Right atrium auricular region (tissue), 2 donors: ENCODE measurements at regions not wholly inside any gene's neighbourhood (a gene's known extent, or its start where the extent isn't known, plus 50 kb on each side); places are given as distances from the start of the nearest gene placed in this dataset.
"Not testable (repeated sequence)": the region's sequence is repeated elsewhere in the genome, so short reads cannot be mapped to it uniquely, and the experiment has no call there.

ENCODE experiments used
- DNase-seq: peaks from one replicate; pipeline ENCODE4 v3.0.0-alpha.2; 2019; ENCODE audit warnings: low spot score
- H3K27ac ChIP-seq, 2 donors: fragments of 200-600 bp; sonication (generic); 1 replicate in 1 of 2; 2 replicates in 1 of 2; pipeline ENCODE4 v1.5.1; 2016 to 2019
- H3K27me3 ChIP-seq, 2 donors: fragments of 200-600 bp; sonication (generic); one replicate each; pipeline versions ENCODE4 v1.5.1 to v1.6.0; 2017 to 2019
- H3K36me3 ChIP-seq: fragments of 200-600 bp; sonication (generic); one replicate; pipeline ENCODE4 v1.5.1; 2016
- H3K4me1 ChIP-seq, 2 donors: fragments of 200-600 bp; sonication (generic); one replicate each; pipeline versions ENCODE4 v1.5.1 to v1.6.0; 2017 to 2019
- H3K4me3 ChIP-seq, 2 donors: fragments of 200-600 bp; sonication (generic); 1 replicate in 1 of 2; 2 replicates in 1 of 2; pipeline ENCODE4 v1.5.1; 2017 to 2019; ENCODE audit warnings: mild to moderate bottlenecking in 1 of 2, moderate library complexity in 1 of 2
- H3K9me3 ChIP-seq, 2 donors: fragments of 200-600 bp; sonication (generic); one replicate each; pipeline ENCODE4 v1.5.1; 2019
- TF ChIP-seq, protein P1 (sequence below), 2 donors: fragments of 200-600 bp; sonication (generic); IDR thresholded peaks; one replicate each; pipeline ENCODE4 v1.5.1; 2019; ENCODE audit warnings: antibody characterized with exemption in 2 of 2

DNA sequence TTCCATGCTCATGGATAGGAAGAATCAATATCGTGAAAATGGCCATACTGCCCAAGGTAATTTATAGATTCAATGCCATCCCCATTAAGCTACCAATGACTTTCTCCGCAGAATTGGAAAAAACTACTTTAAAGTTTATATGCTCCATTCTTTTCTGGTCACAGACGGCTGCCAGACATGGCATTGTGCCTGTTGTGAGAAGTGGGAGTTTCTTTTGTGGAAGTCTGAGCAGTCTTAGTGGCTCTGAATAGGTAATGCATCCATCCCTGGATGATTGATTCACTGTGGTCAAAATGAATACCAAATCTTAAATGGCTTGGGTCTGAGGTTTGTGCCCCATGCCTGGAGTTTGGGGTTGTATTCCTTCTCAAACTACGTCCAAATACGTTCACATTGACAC, 274.5 kb upstream of the AZI2 start:
- Histone ChIP-seq H3K27ac (no peak overlapping the region), H3K4me3 (no peak overlapping the region), H3K27me3 (no peaks in the 10 kb centered on the region), H3K9me3 (no peaks in the 10 kb centered on the region), H3K4me1 (no peaks in the 10 kb centered on the region), H3K36me3 (no peaks in the 10 kb centered on the region)
- DNase-seq, result no peak
- TF ChIP-seq, protein P1, sequence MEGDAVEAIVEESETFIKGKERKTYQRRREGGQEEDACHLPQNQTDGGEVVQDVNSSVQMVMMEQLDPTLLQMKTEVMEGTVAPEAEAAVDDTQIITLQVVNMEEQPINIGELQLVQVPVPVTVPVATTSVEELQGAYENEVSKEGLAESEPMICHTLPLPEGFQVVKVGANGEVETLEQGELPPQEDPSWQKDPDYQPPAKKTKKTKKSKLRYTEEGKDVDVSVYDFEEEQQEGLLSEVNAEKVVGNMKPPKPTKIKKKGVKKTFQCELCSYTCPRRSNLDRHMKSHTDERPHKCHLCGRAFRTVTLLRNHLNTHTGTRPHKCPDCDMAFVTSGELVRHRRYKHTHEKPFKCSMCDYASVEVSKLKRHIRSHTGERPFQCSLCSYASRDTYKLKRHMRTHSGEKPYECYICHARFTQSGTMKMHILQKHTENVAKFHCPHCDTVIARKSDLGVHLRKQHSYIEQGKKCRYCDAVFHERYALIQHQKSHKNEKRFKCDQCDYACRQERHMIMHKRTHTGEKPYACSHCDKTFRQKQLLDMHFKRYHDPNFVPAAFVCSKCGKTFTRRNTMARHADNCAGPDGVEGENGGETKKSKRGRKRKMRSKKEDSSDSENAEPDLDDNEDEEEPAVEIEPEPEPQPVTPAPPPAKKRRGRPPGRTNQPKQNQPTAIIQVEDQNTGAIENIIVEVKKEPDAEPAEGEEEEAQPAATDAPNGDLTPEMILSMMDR (IDR thresholded peaks at IDR 0.05), result no peak

DNA sequence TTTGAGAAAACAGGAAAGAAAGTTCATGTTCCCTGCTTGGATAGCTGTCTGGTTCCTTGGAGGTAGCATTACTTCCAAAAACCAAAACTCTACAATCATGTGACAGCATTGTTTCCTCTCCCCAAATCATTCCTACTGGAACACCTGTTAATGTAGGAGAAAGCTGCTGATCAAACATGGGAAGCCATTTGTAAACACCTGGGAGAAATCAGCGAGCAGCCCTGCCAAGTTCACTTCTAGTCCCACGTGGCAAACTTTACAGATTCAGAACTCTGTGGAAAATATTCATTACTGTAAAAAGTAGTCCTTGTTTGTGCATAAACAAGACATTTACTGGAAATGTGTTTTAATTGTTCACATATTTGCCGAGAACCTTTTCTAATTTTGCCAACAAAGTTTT, 275.5 kb upstream of the AZI2 start:
- Histone ChIP-seq H3K4me1 (no peaks in the 10 kb centered on the region), H3K27me3 (no peaks in the 10 kb centered on the region), H3K36me3 (no peaks in the 10 kb centered on the region), H3K27ac (no peak overlapping the region), H3K4me3 (no peak overlapping the region), H3K9me3 (no peaks in the 10 kb centered on the region)
- TF ChIP-seq, protein P1 (IDR thresholded peaks at IDR 0.05), result no peak
- DNase-seq, result no peak

DNA sequence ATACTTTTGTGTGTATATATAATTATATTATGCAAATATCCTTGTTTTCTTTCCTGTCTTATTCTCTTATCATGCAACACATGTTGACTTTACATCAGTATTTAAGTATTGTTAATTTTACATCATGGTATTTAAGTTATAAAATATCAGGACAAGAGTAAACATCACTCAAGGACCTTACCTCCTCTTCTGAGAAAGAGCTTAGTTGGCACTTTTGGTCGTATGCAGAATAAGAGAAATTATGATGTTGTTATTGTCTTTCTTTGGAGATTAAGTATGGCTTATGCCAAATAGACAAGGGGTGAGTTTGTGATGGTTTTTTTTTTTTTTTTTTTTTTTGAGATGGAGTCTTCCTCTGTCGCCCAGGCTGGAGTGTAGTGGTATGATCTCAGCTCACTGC, 279.2 kb upstream of the AZI2 start:
- H3K36me3 ChIP-seq, H3K27ac ChIP-seq, H3K4me3 ChIP-seq, H3K27me3 ChIP-seq, DNase-seq, H3K4me1 ChIP-seq, H3K9me3 ChIP-seq: not testable (repeated sequence)

DNA sequence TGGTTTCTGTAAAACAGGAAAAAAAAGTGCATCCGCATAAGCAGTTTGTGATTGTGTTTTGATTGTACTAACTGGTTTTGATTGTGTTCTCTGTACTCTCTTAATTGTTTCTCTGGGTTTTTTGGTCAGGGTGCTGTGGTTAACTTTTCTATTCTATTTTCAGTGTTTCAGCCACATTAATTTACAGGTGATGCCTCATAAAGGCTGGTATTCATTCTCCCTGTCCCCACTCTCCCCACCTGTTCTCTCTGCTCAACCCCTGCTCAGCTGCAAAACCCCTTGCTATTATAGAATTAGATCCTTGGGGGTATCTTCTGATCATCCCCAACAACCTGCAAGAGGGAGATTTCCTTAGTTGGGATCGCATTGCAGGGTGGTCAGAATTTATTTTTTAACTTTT, 285.4 kb upstream of the AZI2 start:
- no peak overlapping the region for H3K27ac ChIP-seq
- no peak overlapping the region for H3K4me3 ChIP-seq
- TF ChIP-seq, protein P1 (IDR thresholded peaks at IDR 0.05), result no peak
- H3K27me3 ChIP-seq, result no peaks in the 10 kb centered on the region
- H3K9me3 ChIP-seq, result no peaks in the 10 kb centered on the region
- no peak for DNase-seq
- H3K36me3 ChIP-seq, result no peaks in the 10 kb centered on the region
- H3K4me1 ChIP-seq, result no peaks in the 10 kb centered on the region

DNA sequence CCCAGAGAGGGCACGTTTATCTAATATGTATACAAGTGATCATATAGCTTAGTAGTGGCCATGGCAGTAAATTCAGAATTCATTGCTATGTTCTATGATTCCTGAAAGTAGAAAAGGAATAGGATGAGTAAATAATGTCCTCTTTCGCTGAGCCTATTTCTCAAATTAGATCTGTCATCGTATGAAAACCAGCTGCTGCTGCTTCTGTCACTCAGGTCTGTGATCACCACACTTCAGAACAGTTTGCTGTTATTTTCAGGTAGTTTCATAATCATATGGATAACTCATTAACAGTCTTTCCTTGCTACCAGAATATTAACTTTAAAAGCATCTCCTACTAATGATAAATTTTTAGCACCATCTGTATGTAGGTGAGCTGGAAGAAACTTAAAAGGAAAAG, 289.1 kb upstream of the AZI2 start:
- Histone ChIP-seq H3K4me3 (no peak overlapping the region), H3K9me3 (no peaks in the 10 kb centered on the region), H3K27me3 (no peaks in the 10 kb centered on the region), H3K27ac (no peak overlapping the region), H3K36me3 (no peaks in the 10 kb centered on the region), H3K4me1 (no peaks in the 10 kb centered on the region)
- TF ChIP-seq, protein P1 (IDR thresholded peaks at IDR 0.05), result no peak
- no peak for DNase-seq

DNA sequence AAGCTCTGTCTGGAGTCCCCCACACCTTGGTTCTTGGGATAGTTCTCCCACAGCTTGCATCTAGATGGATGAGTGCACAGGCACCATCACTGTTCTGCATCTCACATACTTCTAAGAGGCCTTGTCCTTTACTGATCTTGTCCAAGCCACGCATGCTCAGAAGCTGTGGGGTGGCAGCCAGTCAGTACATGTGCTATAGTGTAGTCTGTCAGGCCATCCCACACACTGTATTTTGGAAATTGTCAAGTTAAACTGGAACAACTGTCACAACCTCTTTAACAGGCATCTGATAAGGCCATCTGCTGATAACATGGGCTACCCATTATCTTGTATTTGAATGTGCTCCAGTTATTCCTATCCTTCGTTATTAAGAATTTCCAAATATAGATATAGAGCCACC, 296.5 kb upstream of the AZI2 start:
- no peaks in the 10 kb centered on the region for H3K36me3 ChIP-seq
- TF ChIP-seq, protein P1 (IDR thresholded peaks at IDR 0.05), result no peak
- H3K27ac ChIP-seq, result no peak overlapping the region
- no peaks in the 10 kb centered on the region for H3K27me3 ChIP-seq
- H3K9me3 ChIP-seq, result no peaks in the 10 kb centered on the region
- DNase-seq, result no peak
- no peak overlapping the region for H3K4me3 ChIP-seq
- H3K4me1 ChIP-seq, result no peaks in the 10 kb centered on the region
